Panc1 (cell line): ENCODE measurements at regions not wholly inside any gene's neighbourhood (a gene's known extent, or its start where the extent isn't known, plus 50 kb on each side); places are given as distances from the start of the nearest gene placed in this dataset.

Experiments
- ATAC-seq: fragments of 200-7000 bp; cut with Tn5 transposase; 2 replicates; pipeline ENCODE4 v1.9.1; 2020; ENCODE audit warnings: mild to moderate bottlenecking, moderate library complexity
- BruUV-seq: library from RNA; stranded (reverse); fragments of 400-500 nt; replicated peaks from 2 replicates; lab custom pipeline; 2021; lab: Mats Ljungman, UMichigan
- CTCF ChIA-PET: fragments of 300-600 bp; sonication (Branson Sonifier 250); formaldehyde crosslinking; loops from one replicate; lab custom pipeline; 2022; ENCODE audit warnings: antibody characterized with exemption; lab: Charles Lee
- POLR2A ChIA-PET: fragments of 300-600 bp; sonication (Branson Sonifier 250); formaldehyde crosslinking; loops from one replicate; lab custom pipeline; 2022; ENCODE audit warnings: antibody characterized with exemption; lab: Charles Lee
- DNase-seq: peaks from one replicate; pipeline ENCODE4 v3.0.0-alpha.2; 2010; ENCODE audit warnings: low read depth, low spot score
- H3K27ac ChIP-seq: 2 replicates; pipeline ENCODE4 v1.5.1; 2011; ENCODE audit warnings: mild to moderate bottlenecking, low read length, inconsistent platforms
- H3K27me3 ChIP-seq: fragments of 200-500 bp; sonication (Bioruptor generic); 2 replicates; pipeline ENCODE4 v1.6.0; 2014; ENCODE audit warnings: low read length, inconsistent platforms; ENCODE audit not compliant: control insufficient read depth, insufficient read depth
- H3K36me3 ChIP-seq: fragments of 200-500 bp; sonication (Bioruptor generic); 2 replicates; pipeline ENCODE4 v1.5.1; 2014; ENCODE audit warnings: inconsistent platforms, mild to moderate bottlenecking, low read length, moderate library complexity; ENCODE audit not compliant: control insufficient read depth, insufficient read depth
- H3K4me1 ChIP-seq: 2 replicates; pipeline ENCODE4 v1.5.1; 2011; ENCODE audit warnings: inconsistent platforms, mild to moderate bottlenecking, low read length, moderate library complexity; ENCODE audit not compliant: control insufficient read depth, insufficient read depth
- H3K4me3 ChIP-seq, 2 experiments: 2 replicates each; pipeline ENCODE4 v1.5.1; 2011 to 2012; ENCODE audit warnings: low read depth in 2 of 2, low read length in 2 of 2, mild to moderate bottlenecking in 2 of 2, inconsistent platforms in 1 of 2, moderate library complexity in 1 of 2
- H3K9me3 ChIP-seq: fragments of 200-500 bp; sonication (Bioruptor generic); 2 replicates; pipeline ENCODE4 v1.5.1; 2014; ENCODE audit warnings: low read depth, mild to moderate bottlenecking, inconsistent platforms, low read length, moderate library complexity; ENCODE audit not compliant: control insufficient read depth, insufficient read depth
- CTCF ChIP-seq: fragments of 450-650 bp; IDR thresholded peaks from 2 replicates; pipeline ENCODE4 v1.5.1; 2017; ENCODE audit warnings: mild to moderate bottlenecking
- POLR2AphosphoS5 ChIP-seq: IDR thresholded peaks from 2 replicates; pipeline ENCODE4 v1.6.1; 2012; ENCODE audit warnings: mild to moderate bottlenecking, low read depth, low read length, moderate library complexity
- REST ChIP-seq, 2 experiments: IDR thresholded peaks; 2 replicates each; pipeline ENCODE4 v1.6.1; 2011 to 2012; ENCODE audit warnings: low read depth in 2 of 2, control low read depth in 1 of 2, low read length in 1 of 2, mild to moderate bottlenecking in 1 of 2, moderate library complexity in 1 of 2; ENCODE audit not compliant: insufficient read depth in 1 of 2
- SIN3A ChIP-seq: IDR thresholded peaks from 2 replicates; pipeline ENCODE4 v1.6.1; 2012; ENCODE audit warnings: low read depth, mild to moderate bottlenecking, low read length, moderate library complexity, borderline replicate concordance; ENCODE audit not compliant: insufficient read depth
- TCF7L2 ChIP-seq: IDR thresholded peaks from 2 replicates; pipeline ENCODE4 v1.6.1; 2011; ENCODE audit warnings: mild to moderate bottlenecking, low read depth, low read length, inconsistent platforms
- in situ Hi-C: cut with HindIII; loops from 2 replicates; pipeline ENCODE4 v1.10.0; 2016; ENCODE audit warnings: low sequenced_read_pairs, low pct_unique_long_range_greater_than_20kb
- intact Hi-C: fragments of 100-400 bp; cut with micrococcal nuclease; formaldehyde crosslinking; loops from one replicate; pipeline ENCODE4 v1.10.0; 2022; ENCODE audit not compliant: unreplicated experiment

- DNase-seq: no peak
- in situ Hi-C loops (no loop called here), intact Hi-C loops (no loop called here)
- H3K27me3 ChIP-seq: peaks cover 3% of the 10 kb centered on the region; the same call in 1 of the 2 replicates
- TF ChIP-seq POLR2AphosphoS5: no peak
- TF ChIP-seq TCF7L2: no peak
- TF ChIP-seq SIN3A: no peak
- no peak for TF ChIP-seq REST (IDR thresholded peaks at IDR 0.05; ENCODE audit: insufficient read depth in 1 of 2, low read depth in 2 of 2, low read length in 1 of 2)
- TF ChIP-seq CTCF: no peak
- no peak overlapping the region for H3K4me3 ChIP-seq
- BruUV-seq: no TSS peak
- ChIA-PET POLR2A (no interaction called here), CTCF (no interaction called here)
- H3K4me1 ChIP-seq: no peaks in the 10 kb centered on the region
- H3K27ac ChIP-seq: no peak overlapping the region
- H3K36me3 ChIP-seq: no peaks in the 10 kb centered on the region
- no peak for ATAC-seq
- no peaks in the 10 kb centered on the region for H3K9me3 ChIP-seq
Observed at GRCh38 chr2:16189836-16190160, 249.4 kb downstream of the MYCN start.

GRCh38 chr2:16189029-16189835, 248.9 kb downstream of the MYCN start:
- no peaks in the 10 kb centered on the region for H3K4me1 ChIP-seq
- no TSS peak for BruUV-seq
- in situ Hi-C loops (no loop called here), intact Hi-C loops (no loop called here)
- H3K27me3 ChIP-seq: peaks cover 3% of the 10 kb centered on the region; the same call in 1 of the 2 replicates
- DNase-seq: no peak
- TF ChIP-seq TCF7L2: no peak
- TF ChIP-seq CTCF: no peak
- no peak for TF ChIP-seq POLR2AphosphoS5
- H3K36me3 ChIP-seq: no peaks in the 10 kb centered on the region
- no peak overlapping the region for H3K4me3 ChIP-seq
- H3K27ac ChIP-seq: no peak overlapping the region
- ChIA-PET POLR2A (no interaction called here), CTCF (no interaction called here)
- ATAC-seq: no peak
- no peaks in the 10 kb centered on the region for H3K9me3 ChIP-seq
